Stimulated activated CD4-positive, alpha-beta T cell treated with anti-CD3 and anti-CD28 coated beads, Interleukin-2, amount 100 ng/mL, for 24 hours (primary cell): ENCODE measurements at regions not wholly inside any gene's neighbourhood (a gene's known extent, or its start where the extent isn't known, plus 50 kb on each side); places are given as distances from the start of the nearest gene placed in this dataset.

Experiments
- DNase-seq, 2 donors: peaks; one replicate each; pipeline ENCODE4 v3.0.0-alpha.2; 2020

DNA sequence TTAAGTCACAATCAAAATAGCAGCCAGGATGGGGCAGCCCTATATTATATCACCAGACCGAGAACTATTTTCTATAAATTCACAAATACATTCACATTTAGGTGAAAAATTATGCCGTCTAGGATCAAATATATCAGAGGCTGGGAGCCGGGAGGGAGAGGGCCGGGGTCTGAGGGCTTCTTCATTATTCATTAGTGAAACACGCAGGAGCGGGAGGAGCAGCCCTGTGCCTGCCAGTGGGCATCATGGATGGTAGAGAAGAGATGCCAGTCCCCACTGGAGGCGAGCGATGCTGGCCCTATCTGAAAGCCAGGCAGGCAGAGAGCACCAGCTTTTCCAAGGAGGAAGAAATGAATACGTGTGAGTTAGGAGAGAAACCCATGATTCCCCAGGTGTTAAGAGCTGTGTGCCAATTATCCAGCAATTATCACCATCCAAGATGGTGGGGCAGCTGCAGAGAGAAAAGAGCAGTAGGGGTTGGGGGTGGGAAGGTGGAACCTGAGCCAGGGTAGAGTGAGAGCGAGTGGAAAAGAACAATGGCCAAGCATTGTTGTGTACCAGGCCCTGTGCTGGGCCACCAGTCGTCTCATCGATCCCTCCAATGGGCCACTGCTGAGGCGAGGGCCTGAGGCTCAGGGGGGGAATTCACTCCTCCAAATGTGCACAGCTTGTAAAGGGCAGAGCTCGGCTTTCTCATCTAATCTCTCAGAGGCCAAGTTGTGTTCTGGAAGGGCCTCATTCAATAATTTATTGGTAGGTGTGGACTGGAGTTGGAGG is 261.3 kb upstream of the TLE3 start:
- no peak for DNase-seq

DNA sequence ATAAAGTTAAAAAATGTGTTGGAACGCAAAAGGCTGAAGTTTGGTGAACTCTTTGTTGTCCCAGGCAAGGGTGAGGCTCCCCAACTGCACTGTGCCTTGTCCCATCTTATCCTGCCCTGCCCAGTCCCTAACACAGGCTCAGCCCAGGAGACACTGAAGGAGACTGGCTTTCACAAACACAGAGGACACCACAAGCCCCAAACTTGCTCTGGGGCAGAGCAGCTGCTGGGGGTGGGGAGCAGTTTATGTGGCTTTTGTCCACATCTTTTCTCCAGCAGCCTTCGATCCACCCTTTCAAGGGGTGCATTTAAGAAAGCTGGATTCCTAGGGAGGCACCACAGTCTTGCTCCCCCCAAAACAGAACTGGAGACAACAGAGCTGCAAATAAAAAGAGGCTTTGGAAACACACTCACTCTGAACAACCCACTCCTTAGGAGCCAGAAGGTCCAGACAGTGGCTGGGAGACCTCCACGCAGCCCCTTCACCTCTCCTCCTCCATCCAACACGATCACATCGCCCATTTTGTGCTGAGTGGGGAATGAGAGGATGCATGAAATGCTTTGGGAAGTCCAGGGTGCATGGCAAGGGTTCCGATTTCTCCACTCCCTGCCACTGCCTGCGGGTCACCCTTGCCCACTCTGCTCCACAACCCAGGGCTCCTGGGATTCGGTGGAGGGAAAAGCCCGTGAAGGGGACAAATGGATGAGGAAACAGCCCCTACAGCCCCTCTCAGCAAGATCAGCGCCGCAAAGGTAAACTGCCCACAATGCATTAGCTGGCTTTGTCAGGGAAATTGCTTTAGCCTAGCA is 260.5 kb upstream of the TLE3 start:
- no peak for DNase-seq

DNA sequence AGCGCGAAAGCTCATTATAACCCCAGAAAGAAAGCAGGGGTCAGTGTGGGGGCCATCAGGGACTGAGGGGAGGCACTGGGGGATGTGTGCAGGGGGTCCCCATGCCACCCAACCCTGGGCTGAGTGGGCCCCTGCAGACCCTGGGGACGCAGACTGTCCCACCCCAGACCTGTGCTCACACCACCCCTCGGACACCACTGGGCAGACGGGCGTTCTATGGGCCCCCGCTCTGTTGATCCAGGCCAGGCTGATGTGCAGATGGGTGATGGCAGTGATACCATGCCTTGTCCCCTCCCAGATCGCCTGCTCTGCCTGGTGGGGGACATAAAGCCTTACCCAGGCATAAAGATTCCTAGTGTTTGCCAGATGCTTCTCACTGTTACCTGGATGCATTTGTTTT is 259.7 kb upstream of the TLE3 start:
- no peak for DNase-seq

DNA sequence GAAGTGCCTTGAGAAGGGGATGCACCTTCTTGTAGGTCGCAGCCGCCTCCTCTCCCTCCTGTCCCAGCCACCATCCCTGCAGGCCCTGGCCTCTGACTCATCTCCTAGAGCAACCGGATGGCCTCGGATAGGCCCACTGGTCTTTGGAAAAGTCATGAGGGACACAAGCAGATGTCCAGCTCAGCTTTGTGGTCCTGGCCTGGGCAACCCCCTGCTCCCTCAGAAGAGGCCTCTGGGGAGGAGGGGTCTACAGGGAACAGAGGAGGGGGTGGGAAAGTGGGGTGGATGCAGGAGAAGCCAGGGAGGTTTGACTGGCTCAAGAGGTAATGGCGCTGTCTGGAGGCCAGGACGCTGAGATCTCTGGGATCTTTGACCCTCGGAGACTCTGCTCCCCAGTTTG is 259.2 kb upstream of the TLE3 start:
- DNase-seq = no peak

GRCh38 chr15:70356062-70356860 is 258.5 kb upstream of the TLE3 start:
- DNase-seq = no peak

DNA sequence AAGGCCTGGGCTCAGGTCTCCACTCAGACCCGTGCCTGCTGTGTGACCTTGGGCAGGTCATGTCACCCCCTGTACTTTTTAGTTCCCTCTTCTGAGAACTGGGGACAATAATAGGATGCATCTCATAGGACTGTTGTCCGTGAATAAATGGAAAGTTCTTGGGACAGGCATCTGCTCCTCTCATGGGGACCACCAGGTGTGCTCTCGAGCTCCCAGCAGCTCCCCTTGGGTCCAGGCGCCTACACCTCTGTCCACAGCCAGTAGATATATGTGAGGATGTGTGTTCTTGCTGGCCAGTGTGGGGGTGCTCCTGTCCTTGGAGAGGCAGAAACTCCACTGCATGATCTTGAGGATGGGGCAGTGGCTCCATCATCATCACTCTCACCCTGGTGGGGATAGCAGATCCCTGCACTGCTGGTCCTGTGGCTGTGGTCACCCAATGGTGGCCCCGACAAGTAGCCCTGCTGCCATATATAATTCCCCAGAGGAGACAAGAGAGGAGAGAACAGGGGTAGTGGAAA is 257.6 kb upstream of the TLE3 start:
- DNase-seq = no peak

DNA sequence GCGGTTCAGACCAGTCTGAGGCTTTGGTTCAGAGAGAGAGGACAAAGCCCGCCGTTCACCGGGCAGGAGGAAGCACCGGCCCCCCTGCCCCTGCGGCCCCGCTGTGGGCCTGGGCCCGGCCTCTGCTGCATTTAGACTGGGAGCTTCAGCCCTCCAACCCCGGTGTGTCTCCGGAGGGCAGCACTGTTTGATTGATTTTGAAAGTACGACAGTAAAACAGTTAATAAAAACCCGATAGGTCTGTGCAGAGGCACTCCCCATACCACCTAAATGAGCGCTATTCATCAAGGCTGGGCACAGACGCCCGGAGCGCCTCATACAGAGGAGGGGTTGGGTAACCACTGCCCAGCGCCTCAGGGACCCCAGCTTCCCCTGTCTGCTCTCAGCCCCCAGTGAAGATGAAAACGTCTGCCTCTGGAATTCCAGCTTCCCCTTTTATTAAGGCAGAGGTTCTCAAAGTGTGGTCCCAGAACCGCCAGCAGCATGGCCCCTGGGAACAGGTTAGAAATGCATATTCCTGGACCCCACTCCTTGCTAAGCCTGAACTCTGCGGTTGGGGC is 256.7 kb upstream of the TLE3 start:
- DNase-seq = no peak

DNA sequence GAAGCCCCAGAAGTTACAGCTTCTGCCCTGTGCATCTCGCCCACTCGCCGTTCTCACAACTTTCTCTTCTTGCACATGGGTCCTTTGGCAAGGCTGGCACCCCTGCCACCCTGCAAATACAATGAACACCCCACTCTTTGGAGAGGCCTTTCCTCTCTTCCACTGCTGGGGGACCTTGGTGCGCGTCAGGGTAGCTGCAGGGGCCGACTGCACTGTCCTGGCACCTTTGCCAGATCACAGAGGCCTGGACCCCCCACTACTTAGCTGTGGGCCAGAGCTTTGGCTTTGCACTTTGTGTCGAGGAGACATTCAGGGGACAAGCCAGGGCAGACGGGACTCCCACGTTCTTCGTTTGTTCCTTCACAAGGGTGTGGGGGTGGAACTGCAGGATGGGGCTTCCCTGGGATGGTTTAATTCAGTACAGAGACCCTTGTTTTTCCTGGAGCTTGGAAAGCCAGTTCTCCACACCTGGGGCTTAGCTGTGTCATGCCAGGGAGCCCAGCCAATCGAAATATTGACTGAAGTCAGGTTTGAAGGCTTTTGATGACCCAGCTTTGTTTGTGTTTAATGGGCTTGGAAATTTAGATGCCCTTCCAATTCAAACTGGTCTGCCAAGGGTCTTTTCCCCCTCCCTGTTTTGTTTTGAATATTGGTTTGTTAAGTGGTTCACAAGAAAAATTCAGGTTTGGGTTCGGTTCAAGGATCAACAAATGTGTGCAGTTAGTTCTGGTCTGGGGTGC is 256.1 kb upstream of the TLE3 start:
- DNase-seq = no peak

- DNase-seq = no peak
Measured at GRCh38 chr15:70351941-70352774, 254.4 kb upstream of the TLE3 start.

GRCh38 chr15:70351391-70351790 is 253.7 kb upstream of the TLE3 start:
- DNase-seq = no peak

GRCh38 chr15:70348581-70349344 is 251.0 kb upstream of the TLE3 start:
- DNase-seq = no peak

- DNase-seq = no peak
Measured at GRCh38 chr15:70348226-70348543, 250.5 kb upstream of the TLE3 start.

- no peak for DNase-seq
Measured at GRCh38 chr15:70347321-70348225, 249.9 kb upstream of the TLE3 start.

- no peak for DNase-seq
Measured at GRCh38 chr15:70345251-70346019, 247.7 kb upstream of the TLE3 start.

DNA sequence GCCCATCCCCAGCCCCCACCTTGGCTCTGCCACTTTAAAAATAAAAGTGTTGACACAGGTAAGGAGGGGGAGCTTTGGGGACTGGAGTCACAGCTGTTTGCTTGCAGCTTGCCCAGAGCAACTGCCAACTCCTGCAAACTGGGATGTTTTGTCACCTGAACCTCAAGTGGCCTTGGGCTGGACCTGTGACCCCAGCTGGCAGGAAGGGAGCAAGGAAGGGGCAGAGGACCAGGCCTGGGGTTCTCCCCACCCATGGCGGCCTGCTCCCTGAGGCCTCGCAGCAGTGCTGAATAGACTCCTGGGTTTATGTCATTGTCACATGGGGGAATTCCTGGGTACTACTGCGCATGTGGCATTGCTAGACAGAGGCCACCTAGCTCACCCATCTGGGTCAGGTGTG is 246.9 kb upstream of the TLE3 start:
- peak in 1 of 2 donors; percentile 12 for DNase-seq

DNA sequence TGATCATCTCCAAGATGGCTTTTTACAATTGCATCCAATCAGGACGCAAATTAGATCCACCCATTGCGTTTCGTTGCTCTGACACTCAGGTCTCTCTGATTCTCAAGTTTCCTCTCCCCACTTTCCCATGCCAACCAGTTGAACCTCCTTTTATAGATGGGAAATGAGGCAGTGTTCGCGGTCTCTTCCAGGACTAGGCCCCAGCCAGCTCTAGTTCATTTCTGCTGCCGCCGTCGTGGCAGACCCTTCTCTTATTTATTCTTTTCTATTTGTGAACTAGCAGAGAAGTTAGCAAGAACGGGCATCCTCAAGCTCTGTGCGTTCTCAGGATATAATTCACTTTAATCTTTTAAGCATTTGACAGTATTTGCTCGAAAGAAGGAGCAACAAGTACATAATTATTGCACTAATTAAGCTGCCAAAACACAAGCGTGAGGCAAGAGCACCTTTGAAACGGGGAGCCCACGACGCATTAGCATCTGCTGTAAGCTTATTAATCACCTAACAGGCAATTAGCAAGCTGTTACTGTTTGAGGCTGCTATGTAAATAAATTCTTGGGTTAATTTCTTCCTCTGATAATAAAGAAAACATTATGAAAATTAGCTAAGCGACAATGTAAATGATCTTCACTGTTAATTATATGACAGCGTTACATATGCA is 246.4 kb upstream of the TLE3 start:
- DNase-seq = peak in 1 of 2 donors; percentile 8

GRCh38 chr15:70342554-70343548 is 245.1 kb upstream of the TLE3 start:
- peak in 1 of 2 donors; percentile 9 for DNase-seq
